HL-60 (cell line): ENCODE measurements at regions not wholly inside any gene's neighbourhood (a gene's known extent, or its start where the extent isn't known, plus 50 kb on each side); places are given as distances from the start of the nearest gene placed in this dataset.

Source experiments
- DNase-seq, 2 experiments: peaks; one replicate each; pipeline ENCODE4 v3.0.0-alpha.2; 2010 to 2020; ENCODE audit warnings: low read depth in 1 of 2, low spot score in 1 of 2
- H3K27ac ChIP-seq: fragments of 250-450 bp; sonication (Bioruptor Pico); replicated peaks from 2 replicates; pipeline ENCODE4 v1.5.1; 2020; ENCODE audit warnings: mild to moderate bottlenecking, moderate library complexity
- H3K27me3 ChIP-seq: fragments of 250-450 bp; sonication (Bioruptor Pico); 2 replicates; pipeline ENCODE4 v1.5.1; 2021; ENCODE audit warnings: mild to moderate bottlenecking, moderate library complexity; ENCODE audit not compliant: insufficient read depth, poor library complexity, severe bottlenecking
- H3K4me3 ChIP-seq: replicated peaks from 2 replicates; pipeline ENCODE4 v1.5.1; 2011; ENCODE audit warnings: mild to moderate bottlenecking, control low read depth, low read length; ENCODE audit not compliant: insufficient read depth
- CTCF ChIP-seq: IDR thresholded peaks from one replicate; pipeline ENCODE4 v1.5.1; 2011; ENCODE audit warnings: low read length, control low read depth, inconsistent platforms; ENCODE audit not compliant: insufficient read depth
- GABPA ChIP-seq: IDR thresholded peaks from 2 replicates; pipeline ENCODE4 v1.6.1; 2012; ENCODE audit warnings: low read depth
- POLR2AphosphoS5 ChIP-seq: IDR thresholded peaks from 2 replicates; pipeline ENCODE4 v1.6.1; 2012; ENCODE audit warnings: low read depth
- SPI1 ChIP-seq: IDR thresholded peaks from 2 replicates; pipeline ENCODE4 v1.6.1; 2012; ENCODE audit warnings: low read depth, mild to moderate bottlenecking, borderline replicate concordance
- TF ChIP-seq, protein P1 (sequence below): IDR thresholded peaks from 2 replicates; pipeline ENCODE4 v1.6.1; 2012; ENCODE audit warnings: low read depth; ENCODE audit not compliant: insufficient replicate concordance

GRCh38 chr5:107134931-107135330 lies 535.8 kb downstream of the EFNA5 start:
- Histone ChIP-seq H3K27ac (no peak overlapping the region), H3K27me3 (no peaks in the 10 kb centered on the region), H3K4me3 (no peak overlapping the region)
- TF ChIP-seq SPI1: no peak
- no peak for TF ChIP-seq GABPA
- TF ChIP-seq, protein P1, sequence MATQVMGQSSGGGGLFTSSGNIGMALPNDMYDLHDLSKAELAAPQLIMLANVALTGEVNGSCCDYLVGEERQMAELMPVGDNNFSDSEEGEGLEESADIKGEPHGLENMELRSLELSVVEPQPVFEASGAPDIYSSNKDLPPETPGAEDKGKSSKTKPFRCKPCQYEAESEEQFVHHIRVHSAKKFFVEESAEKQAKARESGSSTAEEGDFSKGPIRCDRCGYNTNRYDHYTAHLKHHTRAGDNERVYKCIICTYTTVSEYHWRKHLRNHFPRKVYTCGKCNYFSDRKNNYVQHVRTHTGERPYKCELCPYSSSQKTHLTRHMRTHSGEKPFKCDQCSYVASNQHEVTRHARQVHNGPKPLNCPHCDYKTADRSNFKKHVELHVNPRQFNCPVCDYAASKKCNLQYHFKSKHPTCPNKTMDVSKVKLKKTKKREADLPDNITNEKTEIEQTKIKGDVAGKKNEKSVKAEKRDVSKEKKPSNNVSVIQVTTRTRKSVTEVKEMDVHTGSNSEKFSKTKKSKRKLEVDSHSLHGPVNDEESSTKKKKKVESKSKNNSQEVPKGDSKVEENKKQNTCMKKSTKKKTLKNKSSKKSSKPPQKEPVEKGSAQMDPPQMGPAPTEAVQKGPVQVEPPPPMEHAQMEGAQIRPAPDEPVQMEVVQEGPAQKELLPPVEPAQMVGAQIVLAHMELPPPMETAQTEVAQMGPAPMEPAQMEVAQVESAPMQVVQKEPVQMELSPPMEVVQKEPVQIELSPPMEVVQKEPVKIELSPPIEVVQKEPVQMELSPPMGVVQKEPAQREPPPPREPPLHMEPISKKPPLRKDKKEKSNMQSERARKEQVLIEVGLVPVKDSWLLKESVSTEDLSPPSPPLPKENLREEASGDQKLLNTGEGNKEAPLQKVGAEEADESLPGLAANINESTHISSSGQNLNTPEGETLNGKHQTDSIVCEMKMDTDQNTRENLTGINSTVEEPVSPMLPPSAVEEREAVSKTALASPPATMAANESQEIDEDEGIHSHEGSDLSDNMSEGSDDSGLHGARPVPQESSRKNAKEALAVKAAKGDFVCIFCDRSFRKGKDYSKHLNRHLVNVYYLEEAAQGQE: no peak
- no peak for TF ChIP-seq POLR2AphosphoS5
- no peak for TF ChIP-seq CTCF
- no peak for DNase-seq

GRCh38 chr5:107129051-107129450 lies 541.7 kb downstream of the EFNA5 start:
- DNase-seq: no peak
- H3K4me3 ChIP-seq: no peak overlapping the region
- no peak for TF ChIP-seq CTCF
- no peak for TF ChIP-seq POLR2AphosphoS5
- TF ChIP-seq SPI1: no peak
- no peak for TF ChIP-seq GABPA
- TF ChIP-seq, protein P1: no peak
- no peak overlapping the region for H3K27ac ChIP-seq
- no peaks in the 10 kb centered on the region for H3K27me3 ChIP-seq

- Histone ChIP-seq H3K27me3 (no peaks in the 10 kb centered on the region), H3K4me3 (no peak overlapping the region), H3K27ac (no peak overlapping the region)
- no peak for DNase-seq
- no peak for TF ChIP-seq CTCF
- no peak for TF ChIP-seq POLR2AphosphoS5
- TF ChIP-seq SPI1: no peak
- TF ChIP-seq GABPA: no peak
- TF ChIP-seq, protein P1: no peak
These were observed 542.9 kb downstream of the EFNA5 start for GRCh38 chr5:107127878-107128277.
